Hepatocyte (in vitro differentiated cells): ENCODE measurements at regions not wholly inside any gene's neighbourhood (a gene's known extent, or its start where the extent isn't known, plus 50 kb on each side); places are given as distances from the start of the nearest gene placed in this dataset.

Source experiments
- CTCF ChIP-seq: fragments of 200-600 bp; sonication (generic); IDR thresholded peaks from 2 replicates; pipeline ENCODE4 v1.5.1; 2016; ENCODE audit warnings: antibody characterized with exemption, mild to moderate bottlenecking; ENCODE audit not compliant: poor library complexity
- EZH2phosphoT487 ChIP-seq: fragments of 200-600 bp; sonication (generic); IDR thresholded peaks from one replicate; pipeline ENCODE4 v1.6.1; 2018; ENCODE audit warnings: antibody characterized with exemption, mild to moderate bottlenecking, low read depth, moderate library complexity; ENCODE audit not compliant: unreplicated experiment, severe bottlenecking

GRCh38 chr14:34297786-34298520 lies 164.1 kb downstream of the SPTSSA start:
- no peak for TF ChIP-seq CTCF
- no peak for TF ChIP-seq EZH2phosphoT487
